Neuron (in vitro differentiated cells): ENCODE measurements at regions not wholly inside any gene's neighbourhood (a gene's known extent, or its start where the extent isn't known, plus 50 kb on each side); places are given as distances from the start of the nearest gene placed in this dataset.
"Not testable (repeated sequence)": the region's sequence is repeated elsewhere in the genome, so short reads cannot be mapped to it uniquely, and the experiment has no call there.

Source experiments
- H2AFZ ChIP-seq: one replicate; pipeline ENCODE4 v1.6.1; 2013; ENCODE audit warnings: low read depth, mild to moderate bottlenecking, inconsistent platforms, low read length, moderate library complexity
- H3K27me3 ChIP-seq: one replicate; pipeline ENCODE4 v1.6.1; 2013; ENCODE audit warnings: low read length; ENCODE audit not compliant: insufficient read depth
- H3K36me3 ChIP-seq: one replicate; pipeline ENCODE4 v1.6.1; 2013; ENCODE audit warnings: low read length; ENCODE audit not compliant: insufficient read depth
- H3K4me1 ChIP-seq: one replicate; pipeline ENCODE4 v1.6.1; 2013; ENCODE audit warnings: low read length; ENCODE audit not compliant: insufficient read depth
- H3K4me3 ChIP-seq: 2 replicates; pipeline ENCODE4 v1.5.1; 2013; ENCODE audit warnings: mild to moderate bottlenecking, low read length, moderate library complexity
- H3K9me3 ChIP-seq: one replicate; pipeline ENCODE4 v1.6.1; 2013; ENCODE audit warnings: low read length

- not testable (repeated sequence) for H2AFZ ChIP-seq, H3K4me1 ChIP-seq, H3K27me3 ChIP-seq, H3K9me3 ChIP-seq, H3K36me3 ChIP-seq, H3K4me3 ChIP-seq
Measured at GRCh38 chr17:20633268-20634059, 53.9 kb downstream of the CDRT15L2 start.

- H3K4me1 ChIP-seq, H3K4me3 ChIP-seq, H3K36me3 ChIP-seq, H3K27me3 ChIP-seq, H3K9me3 ChIP-seq, H2AFZ ChIP-seq: not testable (repeated sequence)
Measured at GRCh38 chr17:20640147-20640546, 60.6 kb downstream of the CDRT15L2 start.

- H3K4me1 ChIP-seq, H2AFZ ChIP-seq, H3K4me3 ChIP-seq, H3K27me3 ChIP-seq, H3K36me3 ChIP-seq, H3K9me3 ChIP-seq: not testable (repeated sequence)
Measured at GRCh38 chr17:20646661-20647272, 67.2 kb downstream of the CDRT15L2 start.

GRCh38 chr17:20649097-20649767 is 69.7 kb downstream of the CDRT15L2 start:
- not testable (repeated sequence) for H3K36me3 ChIP-seq, H3K4me1 ChIP-seq, H3K27me3 ChIP-seq, H3K9me3 ChIP-seq, H3K4me3 ChIP-seq, H2AFZ ChIP-seq

DNA sequence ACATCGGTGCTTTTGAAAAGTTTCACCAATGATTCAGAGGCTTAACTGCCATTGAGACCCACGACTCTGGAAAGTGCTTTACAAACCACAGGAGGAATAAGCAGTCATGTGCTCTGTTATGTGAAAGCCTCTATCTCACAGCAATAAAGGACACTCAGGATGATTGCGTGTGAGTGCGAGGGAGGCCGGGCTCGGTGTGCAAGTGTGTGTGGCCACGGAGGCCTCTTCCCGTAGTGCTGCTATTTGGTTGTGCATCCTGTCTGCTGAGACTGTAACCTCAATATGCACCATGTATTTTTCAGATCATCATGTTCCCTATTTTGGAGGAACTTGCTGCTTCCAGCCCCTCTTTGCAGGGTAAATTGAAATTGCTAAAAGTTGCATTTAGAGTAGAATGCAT is 71.5 kb downstream of the CDRT15L2 start:
- H2AFZ ChIP-seq, H3K27me3 ChIP-seq, H3K9me3 ChIP-seq, H3K4me3 ChIP-seq, H3K36me3 ChIP-seq, H3K4me1 ChIP-seq: not testable (repeated sequence)

DNA sequence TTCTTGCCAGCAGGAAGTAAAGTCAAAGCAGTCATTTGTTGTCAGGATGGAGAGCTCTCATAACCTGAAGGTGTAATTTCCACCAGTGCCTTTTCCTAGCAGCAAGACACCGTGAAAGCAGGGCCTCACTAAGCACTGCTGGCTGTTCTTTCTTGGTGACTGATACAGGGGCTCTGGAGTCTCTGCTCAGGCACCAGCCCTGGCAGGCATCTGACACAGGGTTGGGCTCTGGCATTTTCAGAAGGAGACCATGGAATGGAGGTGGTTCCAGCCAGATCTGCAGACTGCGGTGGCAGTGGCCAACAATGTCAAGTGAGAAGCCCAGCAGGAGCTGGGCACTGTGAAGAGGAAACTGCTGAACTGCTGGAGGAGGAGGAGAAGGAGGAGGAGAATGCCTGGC is 72.2 kb downstream of the CDRT15L2 start:
- H3K4me3 ChIP-seq, H3K4me1 ChIP-seq, H3K9me3 ChIP-seq, H3K36me3 ChIP-seq, H2AFZ ChIP-seq, H3K27me3 ChIP-seq: not testable (repeated sequence)

- H2AFZ ChIP-seq, H3K36me3 ChIP-seq, H3K9me3 ChIP-seq: not testable (repeated sequence)
Measured at GRCh38 chr17:20653391-20653790, 73.9 kb downstream of the CDRT15L2 start.

GRCh38 chr17:20654114-20654513 is 74.6 kb downstream of the CDRT15L2 start:
- H2AFZ ChIP-seq, H3K36me3 ChIP-seq, H3K27me3 ChIP-seq, H3K4me1 ChIP-seq, H3K4me3 ChIP-seq, H3K9me3 ChIP-seq: not testable (repeated sequence)

More at GRCh38 chr17:20653391-20653790, 73.9 kb downstream of the CDRT15L2 start:
- H3K27me3 ChIP-seq, H3K4me1 ChIP-seq, H3K4me3 ChIP-seq: not testable (repeated sequence)

DNA sequence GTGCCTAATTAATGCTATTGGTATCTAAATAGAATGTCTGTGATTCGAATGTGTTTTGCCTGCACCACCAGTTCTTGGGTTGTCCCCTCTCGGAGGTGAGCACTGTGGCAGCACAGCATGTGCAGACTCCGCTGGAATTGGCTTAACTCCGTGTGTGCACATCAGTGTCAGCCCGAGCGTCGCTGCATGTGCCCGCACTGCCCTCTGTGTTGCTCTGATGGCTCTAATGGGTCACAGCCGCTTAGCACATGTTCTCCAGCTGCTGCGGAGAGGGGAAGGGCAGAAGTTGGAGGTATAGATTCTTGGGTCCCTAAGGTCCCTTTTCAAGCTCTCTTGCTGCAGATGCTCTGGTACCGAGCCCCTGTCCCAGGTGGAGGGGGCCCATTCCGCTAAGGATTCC is 75.1 kb downstream of the CDRT15L2 start:
- H2AFZ ChIP-seq, H3K4me3 ChIP-seq, H3K4me1 ChIP-seq, H3K27me3 ChIP-seq, H3K9me3 ChIP-seq, H3K36me3 ChIP-seq: not testable (repeated sequence)

GRCh38 chr17:20665103-20665955 is 85.8 kb downstream of the CDRT15L2 start:
- not testable (repeated sequence) for H3K27me3 ChIP-seq, H3K4me3 ChIP-seq, H3K36me3 ChIP-seq, H3K4me1 ChIP-seq, H2AFZ ChIP-seq, H3K9me3 ChIP-seq

- H3K27me3 ChIP-seq, H3K4me3 ChIP-seq, H3K36me3 ChIP-seq, H3K9me3 ChIP-seq, H2AFZ ChIP-seq, H3K4me1 ChIP-seq: not testable (repeated sequence)
Measured at GRCh38 chr17:20666689-20667088, 87.2 kb downstream of the CDRT15L2 start.

DNA sequence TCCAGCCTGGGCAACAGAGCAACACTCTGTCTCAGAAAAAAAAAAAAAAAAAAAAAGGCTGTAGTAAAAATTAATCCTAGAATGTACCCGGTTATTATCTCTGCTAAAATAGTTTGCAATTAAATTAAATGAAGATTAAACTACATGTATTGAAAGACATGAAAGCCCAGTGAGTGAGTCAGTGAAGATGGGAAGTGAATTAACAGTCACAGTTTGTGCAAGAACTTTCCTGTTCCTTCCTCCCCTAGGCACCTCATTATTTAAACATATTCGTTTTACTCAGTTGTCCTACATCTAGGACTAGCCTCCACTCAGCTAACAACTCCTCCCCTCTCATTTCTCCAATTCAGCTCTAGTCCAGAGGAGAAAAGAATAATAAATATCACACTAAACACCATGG is 88.2 kb downstream of the CDRT15L2 start:
- H2AFZ ChIP-seq, H3K27me3 ChIP-seq, H3K36me3 ChIP-seq, H3K4me1 ChIP-seq, H3K9me3 ChIP-seq, H3K4me3 ChIP-seq: not testable (repeated sequence)

- H3K27me3 ChIP-seq, H3K4me1 ChIP-seq, H2AFZ ChIP-seq, H3K9me3 ChIP-seq, H3K36me3 ChIP-seq, H3K4me3 ChIP-seq: not testable (repeated sequence)
Measured at GRCh38 chr17:20668316-20668715, 88.8 kb downstream of the CDRT15L2 start.
